ENCODE measurements at regions not wholly inside any gene's neighbourhood (a gene's known extent, or its start where the extent isn't known, plus 50 kb on each side); places are given as distances from the start of the nearest gene placed in this dataset.

DNA sequence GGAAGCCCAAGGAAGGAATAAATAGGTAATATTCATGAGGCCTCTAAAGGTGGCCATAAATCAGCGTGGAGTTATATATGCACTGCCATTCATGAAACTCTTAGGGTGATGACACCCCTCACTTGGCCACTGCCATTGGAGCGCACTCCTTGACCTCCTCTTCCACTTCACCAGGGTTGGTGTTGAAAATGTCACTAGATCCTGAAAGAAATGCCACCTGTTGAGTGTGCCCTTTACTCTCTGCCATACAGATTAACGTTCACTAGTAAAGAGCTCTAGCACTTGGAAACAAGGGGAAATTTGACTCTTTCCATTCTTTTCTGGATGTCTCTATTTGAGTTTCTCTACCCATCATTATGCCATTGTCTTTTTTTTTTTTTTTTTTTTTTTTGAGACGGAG, 83.5 kb upstream of the GREM2 start:
- TF ChIP-seq, protein P1, sequence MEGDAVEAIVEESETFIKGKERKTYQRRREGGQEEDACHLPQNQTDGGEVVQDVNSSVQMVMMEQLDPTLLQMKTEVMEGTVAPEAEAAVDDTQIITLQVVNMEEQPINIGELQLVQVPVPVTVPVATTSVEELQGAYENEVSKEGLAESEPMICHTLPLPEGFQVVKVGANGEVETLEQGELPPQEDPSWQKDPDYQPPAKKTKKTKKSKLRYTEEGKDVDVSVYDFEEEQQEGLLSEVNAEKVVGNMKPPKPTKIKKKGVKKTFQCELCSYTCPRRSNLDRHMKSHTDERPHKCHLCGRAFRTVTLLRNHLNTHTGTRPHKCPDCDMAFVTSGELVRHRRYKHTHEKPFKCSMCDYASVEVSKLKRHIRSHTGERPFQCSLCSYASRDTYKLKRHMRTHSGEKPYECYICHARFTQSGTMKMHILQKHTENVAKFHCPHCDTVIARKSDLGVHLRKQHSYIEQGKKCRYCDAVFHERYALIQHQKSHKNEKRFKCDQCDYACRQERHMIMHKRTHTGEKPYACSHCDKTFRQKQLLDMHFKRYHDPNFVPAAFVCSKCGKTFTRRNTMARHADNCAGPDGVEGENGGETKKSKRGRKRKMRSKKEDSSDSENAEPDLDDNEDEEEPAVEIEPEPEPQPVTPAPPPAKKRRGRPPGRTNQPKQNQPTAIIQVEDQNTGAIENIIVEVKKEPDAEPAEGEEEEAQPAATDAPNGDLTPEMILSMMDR (IDR thresholded peaks at IDR 0.05): no peak
- no peak for TF ChIP-seq POLR2A (IDR thresholded peaks at IDR 0.05)
